ENCODE measurements at regions not wholly inside any gene's neighbourhood (a gene's known extent, or its start where the extent isn't known, plus 50 kb on each side); places are given as distances from the start of the nearest gene placed in this dataset.

- H3K36me3 ChIP-seq: no peaks in the 10 kb centered on the region
Measured at GRCh38 chr4:180596888-180597483, 1646.2 kb upstream of the TENM3 start.

GRCh38 chr4:180598281-180598680 is 1644.9 kb upstream of the TENM3 start:
- no peak for DNase-seq
- no peaks in the 10 kb centered on the region for H3K9me3 ChIP-seq
- TF ChIP-seq CTCF (IDR thresholded peaks at IDR 0.05; ENCODE audit: low read depth, low read length): no peak
- no peak overlapping the region for H3K4me3 ChIP-seq (ENCODE audit: low read depth, low read length)
- no peaks in the 10 kb centered on the region for H3K36me3 ChIP-seq
- no peaks in the 10 kb centered on the region for H3K27me3 ChIP-seq
- H3K4me1 ChIP-seq: peaks cover 3% of the 10 kb centered on the region; the same call in 1 of the 2 replicates

More at GRCh38 chr4:180596888-180597483, 1646.2 kb upstream of the TENM3 start:
- TF ChIP-seq CTCF (IDR thresholded peaks at IDR 0.05; ENCODE audit: low read depth, low read length): no peak
- peaks cover 3% of the 10 kb centered on the region; the same call in 1 of the 2 replicates for H3K4me1 ChIP-seq
- no peaks in the 10 kb centered on the region for H3K9me3 ChIP-seq
- no peaks in the 10 kb centered on the region for H3K27me3 ChIP-seq
- no peak overlapping the region for H3K4me3 ChIP-seq (ENCODE audit: low read depth, low read length)
- peak; percentile 26 for DNase-seq

DNA sequence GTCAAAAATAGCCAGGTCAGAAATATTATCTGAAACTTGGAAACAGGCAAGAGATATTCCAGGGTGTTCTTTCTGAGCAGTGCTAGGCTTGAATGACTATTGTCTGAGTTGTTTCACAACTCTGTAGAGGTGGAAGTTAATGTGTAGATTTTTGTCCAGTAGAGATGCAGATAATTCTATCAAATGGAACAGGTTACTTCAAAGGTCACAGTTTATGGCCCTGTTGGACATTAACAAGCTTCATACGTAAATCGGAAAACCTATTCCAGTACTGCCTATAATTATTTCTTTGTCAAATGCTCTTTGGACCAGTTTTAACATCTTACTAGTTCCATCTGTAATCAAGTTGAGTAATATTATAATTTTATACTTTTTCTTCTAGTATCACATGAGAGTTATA is 1639.4 kb upstream of the TENM3 start:
- Histone ChIP-seq H3K36me3 (no peaks in the 10 kb centered on the region), H3K27me3 (no peaks in the 10 kb centered on the region), H3K4me1 (no peaks in the 10 kb centered on the region), H3K4me3 (ENCODE audit: low read depth, low read length) (no peak overlapping the region), H3K9me3 (no peaks in the 10 kb centered on the region)
- DNase-seq: no peak
- no peak for TF ChIP-seq CTCF (IDR thresholded peaks at IDR 0.05; ENCODE audit: low read depth, low read length)

GRCh38 chr4:180610324-180610723 is 1632.9 kb upstream of the TENM3 start:
- DNase-seq: no peak
- Histone ChIP-seq H3K4me3 (ENCODE audit: low read depth, low read length) (no peak overlapping the region), H3K9me3 (no peaks in the 10 kb centered on the region), H3K4me1 (no peaks in the 10 kb centered on the region), H3K36me3 (no peaks in the 10 kb centered on the region), H3K27me3 (no peaks in the 10 kb centered on the region)
- TF ChIP-seq CTCF (IDR thresholded peaks at IDR 0.05; ENCODE audit: low read depth, low read length): no peak

DNA sequence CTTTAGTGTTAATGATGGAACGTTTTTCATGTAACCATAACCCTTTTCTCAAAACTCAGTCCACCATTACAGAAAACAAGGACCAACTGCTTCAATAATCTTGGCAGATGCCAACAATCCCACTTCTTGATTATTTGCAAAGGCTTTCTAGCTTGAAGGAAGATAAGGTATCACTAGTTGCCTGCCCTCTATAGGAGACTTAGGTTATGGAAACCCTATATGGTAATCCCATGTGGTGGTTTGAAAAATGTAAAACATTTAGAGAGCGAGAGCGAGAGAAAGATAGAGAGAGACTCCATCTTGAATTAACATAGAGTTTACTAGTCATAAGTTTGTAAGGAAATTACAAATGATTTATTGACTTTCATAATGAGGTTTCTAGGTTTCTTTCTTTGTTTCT is 1627.5 kb upstream of the TENM3 start:
- Histone ChIP-seq H3K4me1 (0 out of 2 replicates have a peak, but pooled peaks cover 4% of the 10 kb centered on the region), H3K4me3 (ENCODE audit: low read depth, low read length) (no peak overlapping the region), H3K27me3 (no peaks in the 10 kb centered on the region), H3K36me3 (no peaks in the 10 kb centered on the region), H3K9me3 (no peaks in the 10 kb centered on the region)
- peak; percentile 58 for TF ChIP-seq CTCF (IDR thresholded peaks at IDR 0.05; ENCODE audit: low read depth, low read length)
- no peak for DNase-seq

DNA sequence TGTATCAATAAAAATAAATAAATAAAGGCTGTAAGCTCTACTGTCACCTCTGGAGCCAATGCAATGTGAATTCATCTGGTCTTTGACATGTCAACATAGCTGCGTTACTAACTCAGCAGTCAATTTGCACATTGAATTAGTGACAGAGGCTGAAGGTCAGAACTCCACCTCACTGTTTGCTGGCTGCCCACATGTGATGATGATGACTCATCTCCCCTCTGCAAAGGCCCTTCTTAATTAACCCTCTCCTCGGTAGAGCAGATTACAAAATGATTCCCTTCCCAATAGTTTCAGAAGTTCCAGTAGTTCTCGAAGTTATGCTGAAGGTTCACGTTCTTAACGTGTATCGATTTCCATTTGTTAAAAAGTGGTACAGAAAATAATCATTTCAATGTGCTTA is 1626.0 kb upstream of the TENM3 start:
- no peak for TF ChIP-seq CTCF (IDR thresholded peaks at IDR 0.05; ENCODE audit: low read depth, low read length)
- Histone ChIP-seq H3K27me3 (no peaks in the 10 kb centered on the region), H3K9me3 (no peaks in the 10 kb centered on the region), H3K4me1 (0 out of 2 replicates have a peak, but pooled peaks cover 4% of the 10 kb centered on the region), H3K4me3 (ENCODE audit: low read depth, low read length) (no peak overlapping the region), H3K36me3 (no peaks in the 10 kb centered on the region)
- DNase-seq: peak; percentile 31
